ENCODE measurements at regions not wholly inside any gene's neighbourhood (a gene's known extent, or its start where the extent isn't known, plus 50 kb on each side); places are given as distances from the start of the nearest gene placed in this dataset.

DNA sequence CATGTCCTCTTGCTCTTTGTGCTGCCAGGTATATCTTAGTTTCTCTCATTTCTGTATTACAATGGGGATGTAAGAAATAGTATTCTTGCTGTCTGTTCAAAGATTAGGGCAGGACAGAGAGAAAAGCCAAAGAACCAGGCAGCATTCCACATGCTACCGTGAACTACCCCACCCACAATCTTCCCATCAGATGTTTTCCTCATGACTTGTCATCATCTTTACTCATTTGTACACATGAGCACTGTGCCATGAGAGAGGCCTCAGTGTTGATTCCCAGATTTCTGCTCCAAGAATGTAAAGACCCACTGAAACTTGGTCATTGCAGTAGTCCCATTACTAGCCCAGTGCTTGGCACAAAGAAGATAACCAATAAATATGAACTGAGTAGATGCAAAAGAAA, 354.6 kb upstream of the RASGEF1B start:
- no peak for TF ChIP-seq CTCF (IDR thresholded peaks at IDR 0.05; ENCODE audit: low read depth, low read length, missing control alignments)
- no peak for DNase-seq (ENCODE audit: extremely low read depth, low read depth)
- no peak overlapping the region for H3K4me3 ChIP-seq (replicated peaks; ENCODE audit: low read depth, low read length)

DNA sequence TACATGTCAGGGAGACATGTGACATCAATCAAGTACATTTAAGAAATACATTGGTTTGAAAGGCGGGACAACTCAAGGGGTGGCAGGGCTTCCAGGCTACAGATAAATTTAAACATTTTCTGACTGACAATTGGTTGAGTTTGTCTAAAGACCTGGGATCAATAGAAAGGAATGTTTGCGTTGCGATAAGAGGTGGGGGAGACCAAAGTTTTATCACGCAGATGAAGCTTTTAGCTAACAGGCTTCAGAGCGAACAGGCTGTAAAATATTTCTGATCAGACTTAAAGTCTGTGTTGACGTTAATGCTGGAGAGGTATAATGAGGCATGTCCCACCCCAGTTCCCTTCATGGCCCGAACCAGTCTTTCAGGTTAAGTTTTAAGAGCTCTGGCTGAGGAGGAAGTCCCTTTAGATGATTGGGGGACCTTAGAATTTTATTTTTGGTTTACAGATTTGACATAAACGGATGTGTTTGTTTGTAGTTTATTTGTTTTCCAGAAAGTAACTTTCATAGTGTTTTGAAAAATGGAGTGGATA, 346.7 kb upstream of the RASGEF1B start:
- TF ChIP-seq CTCF (IDR thresholded peaks at IDR 0.05; ENCODE audit: low read depth, low read length, missing control alignments): no peak
- no peak for DNase-seq (ENCODE audit: extremely low read depth, low read depth)
- no peak overlapping the region for H3K4me3 ChIP-seq (replicated peaks; ENCODE audit: low read depth, low read length)

DNA sequence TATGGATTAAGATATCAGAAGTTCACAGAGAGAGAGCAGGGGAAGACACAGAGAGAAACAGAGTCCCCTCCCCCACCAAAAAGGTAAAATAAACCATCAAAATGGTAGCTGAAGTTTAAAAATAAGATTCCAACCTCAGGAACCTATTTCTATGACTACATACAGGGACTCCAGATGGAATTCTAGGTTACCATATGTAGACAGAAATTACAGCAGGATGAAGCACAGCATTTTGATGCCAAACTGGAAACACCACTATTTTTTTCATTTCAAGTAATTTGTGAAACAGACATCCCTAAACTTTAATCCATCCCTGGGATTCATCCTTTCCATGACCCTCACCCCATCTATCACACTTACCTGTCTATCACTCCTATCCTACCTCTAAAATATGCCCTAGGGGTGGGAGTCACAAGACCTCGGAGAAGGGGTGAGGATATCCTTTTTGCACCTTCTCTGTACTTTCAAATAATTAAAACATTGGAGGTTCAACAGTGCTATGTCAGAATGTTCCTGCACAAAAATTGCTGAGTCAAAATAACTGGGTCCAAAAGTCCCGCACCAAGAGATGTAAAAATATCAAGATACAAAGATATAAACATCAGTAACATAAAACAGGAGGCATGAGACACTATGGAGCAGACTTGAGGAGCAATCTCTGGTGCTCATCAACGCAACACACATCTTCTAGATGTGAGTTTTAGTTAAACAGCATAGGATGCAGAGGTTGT, 344.5 kb upstream of the RASGEF1B start:
- TF ChIP-seq CTCF (IDR thresholded peaks at IDR 0.05; ENCODE audit: low read depth, low read length, missing control alignments): no peak
- DNase-seq (ENCODE audit: extremely low read depth, low read depth): no peak
- H3K4me3 ChIP-seq (replicated peaks; ENCODE audit: low read depth, low read length): no peak overlapping the region

- TF ChIP-seq CTCF (IDR thresholded peaks at IDR 0.05; ENCODE audit: low read depth, low read length, missing control alignments): no peak
- no peak overlapping the region for H3K4me3 ChIP-seq (replicated peaks; ENCODE audit: low read depth, low read length)
- no peak for DNase-seq (ENCODE audit: extremely low read depth, low read depth)
Measured at GRCh38 chr4:81814987-81815541, 343.4 kb upstream of the RASGEF1B start.

DNA sequence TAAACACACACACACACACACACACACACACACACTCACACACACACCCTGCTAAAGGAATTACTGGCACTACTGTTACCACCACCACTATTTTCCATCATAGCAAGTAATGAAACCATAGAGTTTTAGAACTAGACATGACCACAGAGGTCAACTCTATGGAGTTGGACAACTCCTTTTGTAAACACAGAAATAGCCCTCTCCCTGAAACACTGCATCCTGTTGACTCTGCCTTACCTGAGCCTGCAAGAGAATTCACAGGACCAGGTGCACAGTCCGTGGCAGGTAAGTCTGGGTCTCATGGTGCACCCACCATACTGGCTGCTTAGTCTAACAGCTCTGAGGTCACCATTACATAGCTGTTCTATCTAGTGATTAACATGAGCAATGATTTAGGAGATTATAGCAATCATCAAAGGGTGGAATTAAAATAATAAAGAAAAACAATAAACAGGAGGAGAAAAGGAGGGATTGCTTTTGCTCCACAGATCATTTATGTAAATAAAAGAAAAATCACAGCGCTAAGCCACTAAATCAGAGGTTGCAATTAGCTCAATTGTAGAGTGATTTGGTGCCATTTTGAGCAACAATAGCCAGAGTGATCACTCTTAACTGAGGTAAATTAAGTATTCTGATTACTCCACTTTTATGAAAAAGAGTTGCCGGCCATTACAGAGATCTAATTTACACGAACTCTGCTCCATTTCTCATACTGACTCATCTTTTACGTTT, 340.0 kb upstream of the RASGEF1B start:
- DNase-seq (ENCODE audit: extremely low read depth, low read depth): no peak
- TF ChIP-seq CTCF (IDR thresholded peaks at IDR 0.05; ENCODE audit: low read depth, low read length, missing control alignments): no peak
- H3K4me3 ChIP-seq (replicated peaks; ENCODE audit: low read depth, low read length): no peak overlapping the region

- DNase-seq (ENCODE audit: extremely low read depth, low read depth): no peak
- TF ChIP-seq CTCF (IDR thresholded peaks at IDR 0.05; ENCODE audit: low read depth, low read length, missing control alignments): no peak
- no peak overlapping the region for H3K4me3 ChIP-seq (replicated peaks; ENCODE audit: low read depth, low read length)
Measured at GRCh38 chr4:81808011-81808672, 336.4 kb upstream of the RASGEF1B start.
